GM19238 (cell line): ENCODE measurements at regions not wholly inside any gene's neighbourhood (a gene's known extent, or its start where the extent isn't known, plus 50 kb on each side); places are given as distances from the start of the nearest gene placed in this dataset.

Source experiments
- DNase-seq: peaks from one replicate; pipeline ENCODE4 v3.0.0; 2011; ENCODE audit warnings: low spot score; ENCODE audit not compliant: insufficient read length

DNA sequence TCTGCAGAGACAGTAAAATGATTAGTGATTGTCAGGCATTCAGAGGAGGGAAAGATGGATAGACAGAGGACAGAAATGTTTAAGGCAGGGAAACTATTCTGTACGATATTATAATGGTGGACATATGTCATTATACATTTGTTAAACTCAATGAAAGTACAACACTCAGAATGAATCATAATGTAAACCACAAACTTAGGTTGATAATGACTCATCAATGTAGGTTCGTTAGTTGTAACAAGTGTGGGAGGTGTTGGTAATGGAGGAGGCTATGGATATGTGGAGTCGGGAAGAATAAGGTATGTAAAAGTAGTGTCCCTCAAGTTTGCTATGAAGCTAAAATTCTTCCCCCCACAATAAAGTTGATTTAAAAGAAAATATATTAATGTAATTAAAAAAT lies 455.0 kb downstream of the BRINP3 start:
- DNase-seq, result no peak

DNA sequence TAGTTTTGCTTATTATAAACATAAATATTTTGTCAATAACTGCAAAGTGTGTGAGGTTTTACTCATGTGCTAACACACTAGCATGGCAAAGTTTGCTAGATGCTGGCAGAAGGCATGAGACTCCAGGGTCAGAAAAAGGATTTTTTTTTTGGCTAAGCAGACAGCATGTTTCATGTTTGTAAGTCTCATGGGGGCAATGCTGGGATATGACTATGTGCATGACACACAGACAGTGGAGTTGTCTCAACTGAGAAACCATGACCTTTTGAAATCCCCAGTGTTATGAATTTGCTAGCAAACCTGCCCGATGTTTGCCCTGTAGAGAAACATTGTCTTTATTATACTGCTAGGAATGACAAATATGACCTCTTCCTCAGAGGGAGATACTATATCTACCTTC lies 448.2 kb downstream of the BRINP3 start:
- no peak for DNase-seq

DNA sequence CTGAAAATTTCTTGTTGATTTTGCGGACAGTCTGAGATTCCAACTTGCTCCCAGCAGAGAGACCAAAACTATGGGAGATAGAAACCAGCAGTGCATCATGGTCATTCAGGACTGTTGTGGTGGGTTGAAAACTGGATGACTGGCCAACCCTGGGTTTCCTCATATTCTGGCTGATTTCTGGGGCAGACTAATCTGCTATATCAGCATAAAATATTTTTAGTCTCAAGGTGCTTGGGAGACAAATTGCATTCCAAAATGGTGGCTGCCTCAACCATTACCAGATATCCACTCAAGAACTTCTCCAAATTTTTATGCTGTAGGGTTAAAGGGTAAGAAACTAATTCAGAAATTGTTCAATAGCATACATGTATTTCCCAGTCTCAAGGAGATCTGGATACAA lies 434.0 kb downstream of the BRINP3 start:
- DNase-seq, result no peak

DNA sequence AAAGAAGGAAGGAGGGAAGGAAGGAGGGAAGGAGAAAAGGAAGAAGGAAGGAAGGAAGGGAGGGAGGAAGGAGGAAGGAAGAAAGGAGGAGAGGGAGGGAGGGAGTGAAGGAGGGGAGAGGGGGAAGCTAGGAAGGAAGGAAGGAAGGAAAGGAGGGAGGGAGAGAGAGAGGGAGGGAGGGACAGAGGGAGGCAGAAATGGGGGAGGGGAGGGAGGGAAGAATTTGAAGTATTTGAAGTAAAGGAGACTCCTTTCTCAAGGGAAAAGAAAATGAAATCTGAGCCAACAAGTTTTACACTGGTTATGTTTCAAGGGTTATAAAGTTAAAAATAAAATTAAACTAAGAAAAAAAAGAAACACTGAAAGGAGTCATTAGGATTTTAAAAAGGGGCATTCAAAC lies 431.4 kb downstream of the BRINP3 start:
- no peak for DNase-seq
